Inferior parietal cortex (tissue), 1 donor: ENCODE measurements at regions not wholly inside any gene's neighbourhood (a gene's known extent, or its start where the extent isn't known, plus 50 kb on each side); places are given as distances from the start of the nearest gene placed in this dataset.
"Not testable (repeated sequence)": the region's sequence is repeated elsewhere in the genome, so short reads cannot be mapped to it uniquely, and the experiment has no call there.

Experiments
- DNase-seq: peaks from one replicate; pipeline ENCODE4 v3.0.0-alpha.2; 2016; ENCODE audit errors: extremely low spot score

DNA sequence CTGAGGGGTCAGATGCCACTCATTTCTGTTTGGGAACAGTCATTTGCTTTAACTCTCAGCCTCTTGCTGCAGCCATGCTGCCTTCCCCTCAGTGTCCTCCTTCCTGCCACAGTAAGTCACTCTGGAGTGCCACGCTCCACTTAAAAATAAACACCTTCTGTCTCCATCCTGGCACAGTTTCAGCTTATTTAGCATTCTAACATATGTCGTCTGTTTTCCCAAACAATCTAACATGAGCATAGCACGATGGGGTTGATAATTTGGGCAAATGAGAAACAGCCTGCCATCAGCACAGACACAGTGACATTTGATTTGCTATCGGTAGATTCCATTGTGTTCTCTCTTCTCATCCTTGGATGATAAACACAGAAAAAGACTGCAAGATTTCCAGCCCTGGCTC, 768.6 kb downstream of the UQCRFS1 start:
- peak; percentile 19 for DNase-seq

- DNase-seq: no peak
Observed at GRCh38 chr19:28443361-28443760, 769.6 kb downstream of the UQCRFS1 start.

DNA sequence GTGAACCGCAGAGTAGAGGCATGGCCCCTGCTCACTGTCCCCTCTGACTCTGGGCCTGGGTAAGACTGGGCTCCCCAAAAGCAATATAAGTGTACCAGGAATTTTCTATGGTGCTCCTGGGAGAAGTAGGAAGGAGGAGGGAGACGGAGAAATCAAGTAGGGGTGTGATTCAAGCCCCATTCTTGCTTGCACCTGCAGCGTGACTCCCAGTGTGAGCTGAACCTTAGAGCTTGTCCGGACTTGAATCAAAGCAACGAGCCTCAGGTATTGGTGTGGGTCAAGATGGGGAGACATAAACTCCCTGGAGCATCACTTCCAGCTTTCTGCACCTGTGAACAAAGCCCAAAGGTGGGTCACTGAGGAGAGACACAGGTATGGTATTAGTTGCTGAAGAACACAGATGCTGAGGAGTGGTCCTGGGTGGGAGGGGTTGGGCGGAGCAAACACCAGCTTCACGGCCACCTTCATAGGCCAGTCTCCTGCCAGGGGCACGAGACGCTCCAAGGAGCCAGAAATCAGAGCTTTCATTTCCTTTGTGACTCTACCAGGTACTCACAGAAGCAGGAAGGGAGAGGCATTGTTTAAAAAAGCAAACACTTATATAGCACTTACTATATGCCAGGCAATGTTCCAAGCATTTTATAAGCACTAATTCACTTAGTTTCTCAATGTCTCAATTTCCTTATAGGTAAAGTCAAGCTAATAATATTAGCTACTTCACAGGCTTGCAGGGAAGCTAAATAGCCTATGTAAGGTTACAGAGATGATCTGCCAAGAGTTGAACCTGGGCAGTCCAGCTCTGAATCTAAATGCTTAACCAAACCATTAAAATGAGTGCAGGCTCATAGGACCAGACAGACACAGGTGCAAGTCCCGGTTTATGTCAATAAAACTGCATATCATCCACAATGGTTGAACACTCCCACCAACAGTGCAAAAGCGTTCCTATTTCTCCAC, 775.3 kb downstream of the UQCRFS1 start:
- no peak for DNase-seq

DNA sequence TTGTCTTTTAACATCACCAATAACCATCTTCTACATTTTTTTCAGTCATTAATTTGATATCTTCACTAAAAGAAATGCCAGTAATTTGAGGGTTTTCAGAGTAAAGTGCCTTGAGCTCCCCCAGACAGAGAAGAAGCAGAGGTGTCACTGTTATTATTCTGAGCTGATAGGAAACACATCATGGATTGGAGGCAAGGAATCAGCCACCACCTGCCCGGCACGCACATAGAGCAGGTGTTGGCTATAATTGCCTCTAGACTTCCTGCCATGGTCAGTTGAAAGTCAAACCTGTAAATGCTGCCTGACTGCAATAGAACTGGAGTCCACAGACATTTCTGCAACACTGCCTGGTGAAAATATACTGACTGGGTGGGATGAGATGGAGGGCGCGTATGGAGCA, 776.6 kb downstream of the UQCRFS1 start:
- DNase-seq: no peak

GRCh38 chr19:28435551-28436271, 777.2 kb downstream of the UQCRFS1 start:
- no peak for DNase-seq

GRCh38 chr19:28434794-28435193, 778.2 kb downstream of the UQCRFS1 start:
- not testable (repeated sequence) for DNase-seq

- DNase-seq: not testable (repeated sequence)
Observed at GRCh38 chr19:28434365-28434764, 778.6 kb downstream of the UQCRFS1 start.

- DNase-seq: not testable (repeated sequence)
Observed at GRCh38 chr19:28433166-28433565, 779.8 kb downstream of the UQCRFS1 start.

DNA sequence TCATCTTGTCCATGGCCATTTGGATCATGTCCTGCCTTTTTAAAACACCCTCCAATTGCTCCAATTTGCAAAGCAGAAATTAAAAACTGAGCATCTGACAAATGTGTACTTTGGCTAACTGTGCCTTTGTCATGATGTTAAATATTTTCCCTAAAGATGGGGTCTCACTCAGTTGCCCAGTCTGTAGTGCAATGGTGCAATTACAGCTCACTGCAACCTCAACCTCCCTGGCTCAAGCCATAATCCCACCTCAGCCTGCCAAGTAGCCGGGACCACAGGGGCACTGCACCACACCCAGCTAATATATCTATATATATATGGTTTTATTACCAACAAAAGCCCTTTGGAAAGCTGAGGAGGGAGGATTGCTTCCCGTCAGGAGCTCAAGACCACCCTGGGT, 782.7 kb downstream of the UQCRFS1 start:
- DNase-seq: no peak

GRCh38 chr19:28429356-28429755, 783.6 kb downstream of the UQCRFS1 start:
- DNase-seq: no peak

GRCh38 chr19:28428663-28429348, 784.1 kb downstream of the UQCRFS1 start:
- DNase-seq: no peak

- no peak for DNase-seq
Observed at GRCh38 chr19:28427376-28428083, 785.4 kb downstream of the UQCRFS1 start.

DNA sequence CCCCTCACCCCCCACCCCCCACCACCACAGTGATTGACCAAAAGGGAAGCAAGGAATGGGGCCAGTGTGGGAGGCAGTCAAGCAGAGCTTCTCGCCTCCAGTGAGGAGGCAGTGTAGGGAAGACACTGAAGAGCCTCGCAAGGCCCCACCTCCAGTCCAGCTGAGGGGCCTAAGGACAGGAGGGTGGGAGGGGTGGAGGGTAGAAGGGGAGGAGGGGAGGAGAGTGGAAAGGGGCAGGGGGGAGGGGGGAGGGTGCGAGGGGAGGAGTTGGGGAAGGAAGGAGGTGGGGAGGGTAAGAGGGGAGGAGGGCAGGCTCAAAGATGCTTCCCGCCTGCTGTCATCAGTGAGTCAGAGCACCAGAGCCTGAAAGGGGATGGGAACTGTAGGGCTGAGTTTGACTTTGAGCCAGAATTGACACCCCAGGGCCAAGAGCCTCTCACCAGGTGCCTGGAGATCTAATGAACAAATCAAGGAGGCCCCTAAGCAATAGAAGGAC, 786.2 kb downstream of the UQCRFS1 start:
- DNase-seq: no peak

DNA sequence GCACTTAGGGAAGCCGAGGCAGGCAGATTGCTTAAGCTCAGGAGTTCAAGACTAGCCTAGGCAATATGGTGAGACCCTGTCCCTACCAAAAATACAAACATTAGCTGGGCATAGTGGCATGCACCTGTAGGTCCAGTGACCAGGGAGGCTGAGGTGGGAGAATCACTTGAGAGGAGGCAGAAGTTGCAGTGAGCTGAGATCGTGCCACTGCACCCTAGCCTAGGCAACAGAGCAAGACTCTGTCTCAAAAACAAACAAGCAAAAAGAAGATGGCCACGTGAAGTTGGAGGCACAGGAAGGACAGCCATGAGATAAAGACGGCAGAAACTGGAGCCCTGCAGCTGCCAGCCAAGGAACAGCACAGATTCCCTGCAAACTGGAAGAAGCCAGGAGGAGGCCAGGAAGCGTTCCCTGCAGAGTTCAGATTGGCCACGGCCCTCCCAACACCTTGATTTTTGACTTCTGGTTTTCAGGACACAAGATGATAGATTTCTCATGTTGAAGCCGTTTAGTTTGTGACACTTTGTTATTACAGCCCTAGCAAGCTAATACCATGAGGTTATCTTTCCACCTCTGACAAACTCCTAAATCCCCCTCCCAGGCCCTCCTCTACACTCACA, 786.7 kb downstream of the UQCRFS1 start:
- no peak for DNase-seq

DNA sequence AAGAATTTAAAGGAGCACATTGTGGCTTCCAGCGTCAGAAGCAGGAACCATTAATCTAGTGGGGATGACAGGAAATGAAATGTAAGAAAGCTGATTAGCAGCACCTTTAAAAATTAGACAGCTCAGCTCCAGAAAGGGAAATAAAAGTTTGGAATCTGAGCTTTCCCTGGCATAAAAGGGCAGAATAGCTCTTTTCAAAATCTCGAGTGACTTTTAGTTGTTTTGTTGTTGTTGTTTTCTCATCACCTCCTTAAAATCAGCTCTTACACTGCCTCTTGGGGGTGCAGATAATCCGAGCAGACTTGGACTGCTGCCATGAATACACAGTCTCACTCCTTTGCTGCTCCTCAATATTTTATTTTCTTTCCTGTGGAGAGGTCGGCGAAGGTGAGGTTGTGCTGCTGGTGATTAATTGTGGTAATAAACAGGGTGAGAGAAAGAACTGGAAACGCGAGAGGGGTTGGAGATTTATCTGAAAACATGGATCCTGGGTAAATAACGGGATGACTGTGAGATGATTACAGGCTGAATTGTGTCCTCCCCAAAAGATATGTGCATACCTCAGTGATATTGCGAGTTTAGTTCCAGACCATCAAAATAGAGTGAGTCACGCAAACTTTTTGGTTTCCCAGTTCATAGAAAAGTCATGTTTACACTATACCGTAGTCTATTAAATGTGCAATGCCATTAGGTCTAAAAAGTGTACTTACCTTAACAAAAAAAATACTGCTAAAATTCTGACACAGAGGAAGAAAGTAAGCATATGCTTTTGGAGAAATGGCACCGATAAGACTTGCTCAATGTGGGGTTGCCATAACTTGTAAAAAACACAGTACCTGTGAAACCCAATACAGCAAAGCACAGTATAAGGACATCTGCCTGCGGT, 787.7 kb downstream of the UQCRFS1 start:
- DNase-seq: no peak

DNA sequence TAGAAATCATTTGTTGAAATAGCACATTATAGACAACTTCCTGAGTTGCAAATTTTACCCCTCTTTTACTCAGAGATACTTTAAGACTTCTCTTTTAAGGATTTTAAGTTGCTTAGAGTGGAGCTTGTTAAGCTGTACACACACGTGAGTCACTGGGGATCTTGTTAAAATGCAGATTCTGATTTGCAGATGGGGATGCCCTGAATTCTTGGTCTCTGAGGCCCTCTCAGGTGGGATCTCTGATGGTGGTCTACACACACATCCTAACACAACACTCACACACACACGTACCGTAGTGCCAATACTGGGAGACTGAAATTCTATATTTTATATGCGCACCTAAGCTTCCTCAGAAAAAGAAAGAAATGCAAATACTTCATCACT, 788.3 kb downstream of the UQCRFS1 start:
- DNase-seq: no peak

- DNase-seq: no peak
Observed at GRCh38 chr19:28424077-28424476, 788.9 kb downstream of the UQCRFS1 start.

DNA sequence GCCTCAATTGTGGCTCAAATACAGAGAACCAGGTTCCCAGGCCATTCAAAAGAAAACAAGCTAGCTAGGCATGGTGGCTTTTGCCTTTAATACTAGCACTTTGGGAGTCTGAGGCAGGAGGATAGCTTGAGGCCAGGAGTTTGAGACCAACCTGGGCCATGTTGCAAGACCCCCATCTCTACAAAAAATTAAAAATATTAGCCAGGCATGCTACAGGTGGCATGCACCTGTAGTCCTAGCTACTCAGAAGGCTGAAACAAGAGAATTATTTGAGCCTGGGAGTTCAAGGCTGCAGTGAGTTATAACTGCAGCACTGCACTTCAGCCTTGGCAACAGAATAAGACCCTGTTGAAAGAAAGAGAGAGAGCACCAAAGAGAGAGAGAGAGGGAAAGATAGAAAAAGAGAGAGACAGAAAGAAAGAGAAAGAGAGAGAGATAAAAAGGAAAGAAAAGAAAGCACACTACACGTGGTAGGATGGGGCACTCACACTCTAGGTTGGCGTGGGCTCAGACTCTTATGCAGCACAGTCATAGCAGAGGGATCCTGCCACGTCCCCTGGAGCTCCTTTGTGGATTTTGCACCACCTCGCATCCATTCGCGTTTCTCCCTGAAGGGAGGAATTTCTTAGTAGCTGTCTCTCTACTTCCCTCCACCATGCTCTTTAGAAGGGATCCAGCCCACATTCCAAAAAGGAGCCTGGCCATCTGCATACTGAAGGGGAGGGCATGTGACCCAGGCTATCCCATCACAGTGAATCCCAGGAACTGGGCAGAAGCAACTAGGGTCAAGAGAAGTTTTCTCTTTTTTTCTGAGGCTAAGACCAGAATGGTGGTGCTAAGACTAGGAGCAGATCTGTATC, 789.9 kb downstream of the UQCRFS1 start:
- no peak for DNase-seq

DNA sequence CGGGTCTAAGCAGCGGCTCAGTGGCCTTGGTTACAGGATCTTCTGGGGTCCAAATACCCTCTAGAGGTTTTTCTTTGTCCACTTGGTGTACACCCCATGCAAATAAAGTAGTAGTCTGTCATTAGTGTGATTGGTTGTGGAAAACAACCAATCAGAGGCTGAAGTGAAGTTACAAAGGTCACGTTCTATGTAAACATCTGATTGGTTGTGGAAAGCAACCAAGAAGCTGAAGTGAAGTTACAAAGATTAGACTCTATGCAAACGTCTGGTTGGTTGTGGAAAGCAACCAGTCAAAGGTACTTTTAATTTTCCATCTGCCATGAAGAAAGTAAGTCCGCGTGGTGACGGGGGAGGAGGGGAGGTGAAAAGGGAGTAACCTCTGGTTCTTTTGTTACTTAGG, 790.9 kb downstream of the UQCRFS1 start:
- DNase-seq: no peak
